GM23338 (cell line): ENCODE measurements at regions not wholly inside any gene's neighbourhood (a gene's known extent, or its start where the extent isn't known, plus 50 kb on each side); places are given as distances from the start of the nearest gene placed in this dataset.

ENCODE experiments used
- CREB1 ChIP-seq: fragments of 250-450 bp; sonication (Bioruptor Pico); IDR thresholded peaks from 2 replicates; pipeline ENCODE4 v1.5.0; 2020; ENCODE audit warnings: low read depth, mild to moderate bottlenecking, moderate library complexity
- CTCF ChIP-seq, 2 experiments: fragments of 200-600 bp in 1 of 2; sonication (generic) in 1 of 2; conservative IDR thresholded peaks; 2 replicates each; pipeline versions ENCODE4 v1.5.1 to v1.6.1; 2016 to 2017; ENCODE audit warnings: antibody characterized with exemption in 2 of 2, low read depth in 2 of 2, mild to moderate bottlenecking in 2 of 2, moderate library complexity in 1 of 2
- ETS1 ChIP-seq: IDR thresholded peaks from 2 replicates; pipeline ENCODE4 v1.6.1; 2016; ENCODE audit warnings: antibody characterized with exemption
- EZH2 ChIP-seq: fragments of 200-600 bp; sonication (generic); IDR thresholded peaks from one replicate; pipeline ENCODE4 v1.8.0; 2017; ENCODE audit warnings: antibody characterized with exemption, mild to moderate bottlenecking, low read depth; ENCODE audit not compliant: unreplicated experiment
- EZH2phosphoT487 ChIP-seq: fragments of 200-600 bp; sonication (generic); IDR thresholded peaks from one replicate; pipeline ENCODE4 v1.8.1; 2018; ENCODE audit warnings: antibody characterized with exemption; ENCODE audit not compliant: unreplicated experiment
- JUNB ChIP-seq: IDR thresholded peaks from one replicate; pipeline ENCODE4 v1.6.1; 2016; ENCODE audit warnings: antibody characterized with exemption; ENCODE audit not compliant: unreplicated experiment
- POLR2AphosphoS5 ChIP-seq: IDR thresholded peaks from 2 replicates; pipeline ENCODE4 v1.6.1; 2016; ENCODE audit warnings: antibody characterized with exemption, low read depth
- REST ChIP-seq: IDR thresholded peaks from one replicate; pipeline ENCODE4 v1.6.1; 2018; ENCODE audit warnings: antibody characterized with exemption; ENCODE audit not compliant: unreplicated experiment
- STAT1 ChIP-seq: IDR thresholded peaks from one replicate; pipeline ENCODE4 v1.6.1; 2016; ENCODE audit warnings: antibody characterized with exemption; ENCODE audit not compliant: unreplicated experiment
- ZNF114 ChIP-seq: fragments of 250-450 bp; sonication (Bioruptor Pico); IDR thresholded peaks from 2 replicates; pipeline ENCODE4 v1.5.0; 2020; ENCODE audit warnings: mild to moderate bottlenecking, moderate library complexity
- ZNF331 ChIP-seq: fragments of 250-450 bp; sonication (Bioruptor Pico); IDR thresholded peaks from 2 replicates; pipeline ENCODE4 v1.5.0; 2020; ENCODE audit warnings: low read depth, mild to moderate bottlenecking, moderate library complexity

- TF ChIP-seq CTCF (conservative IDR thresholded peaks at IDR 0.05; ENCODE audit: low read depth in 2 of 2) = no peak
- TF ChIP-seq EZH2 = no peak
- no peak for TF ChIP-seq REST
- no peak for TF ChIP-seq EZH2phosphoT487
- no peak for TF ChIP-seq ZNF331 (CRISPR knock-in tag)
- TF ChIP-seq POLR2AphosphoS5 = no peak
- no peak for TF ChIP-seq CREB1 (CRISPR knock-in tag)
- TF ChIP-seq ETS1 = no peak
- no peak for TF ChIP-seq JUNB
- TF ChIP-seq STAT1 = no peak
- no peak for TF ChIP-seq ZNF114
These were observed 186.6 kb downstream of the ADAMTS15 start for GRCh38 chr11:130634961-130635473.
